ENCODE measurements at regions not wholly inside any gene's neighbourhood (a gene's known extent, or its start where the extent isn't known, plus 50 kb on each side); places are given as distances from the start of the nearest gene placed in this dataset.

DNA sequence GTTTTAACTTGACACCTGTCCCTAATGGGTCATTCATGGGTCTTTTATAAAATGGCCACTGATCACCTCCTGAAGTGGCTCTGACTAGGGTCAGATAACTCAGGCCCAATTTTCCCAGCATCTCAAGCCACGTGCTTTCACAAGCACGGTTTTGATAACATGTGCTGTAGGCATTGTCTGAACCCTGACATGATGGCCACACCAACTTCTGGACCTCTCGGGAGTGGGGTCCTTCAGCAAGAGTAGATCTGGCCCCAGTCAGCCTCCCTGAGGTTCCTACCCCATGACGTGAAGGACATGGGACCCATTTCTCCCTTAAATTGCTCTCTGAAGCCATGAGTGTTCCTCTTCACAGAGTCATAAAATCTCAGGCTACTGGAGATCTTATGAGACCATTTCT, 60.4 kb upstream of the CCND1 start:
- TF ChIP-seq, protein P1, sequence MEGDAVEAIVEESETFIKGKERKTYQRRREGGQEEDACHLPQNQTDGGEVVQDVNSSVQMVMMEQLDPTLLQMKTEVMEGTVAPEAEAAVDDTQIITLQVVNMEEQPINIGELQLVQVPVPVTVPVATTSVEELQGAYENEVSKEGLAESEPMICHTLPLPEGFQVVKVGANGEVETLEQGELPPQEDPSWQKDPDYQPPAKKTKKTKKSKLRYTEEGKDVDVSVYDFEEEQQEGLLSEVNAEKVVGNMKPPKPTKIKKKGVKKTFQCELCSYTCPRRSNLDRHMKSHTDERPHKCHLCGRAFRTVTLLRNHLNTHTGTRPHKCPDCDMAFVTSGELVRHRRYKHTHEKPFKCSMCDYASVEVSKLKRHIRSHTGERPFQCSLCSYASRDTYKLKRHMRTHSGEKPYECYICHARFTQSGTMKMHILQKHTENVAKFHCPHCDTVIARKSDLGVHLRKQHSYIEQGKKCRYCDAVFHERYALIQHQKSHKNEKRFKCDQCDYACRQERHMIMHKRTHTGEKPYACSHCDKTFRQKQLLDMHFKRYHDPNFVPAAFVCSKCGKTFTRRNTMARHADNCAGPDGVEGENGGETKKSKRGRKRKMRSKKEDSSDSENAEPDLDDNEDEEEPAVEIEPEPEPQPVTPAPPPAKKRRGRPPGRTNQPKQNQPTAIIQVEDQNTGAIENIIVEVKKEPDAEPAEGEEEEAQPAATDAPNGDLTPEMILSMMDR (IDR thresholded peaks at IDR 0.05) = no peak
- TF ChIP-seq POLR2AphosphoS5 (IDR thresholded peaks at IDR 0.05) = no peak
- no peak for TF ChIP-seq POLR2A (IDR thresholded peaks at IDR 0.05)
- no peak for TF ChIP-seq EP300 (IDR thresholded peaks at IDR 0.05)
